HCEC 1CT (cell line): ENCODE measurements at regions not wholly inside any gene's neighbourhood (a gene's known extent, or its start where the extent isn't known, plus 50 kb on each side); places are given as distances from the start of the nearest gene placed in this dataset.
"Not testable (repeated sequence)": the region's sequence is repeated elsewhere in the genome, so short reads cannot be mapped to it uniquely, and the experiment has no call there.

ENCODE experiments used
- DNase-seq: peaks from one replicate; pipeline ENCODE4 v3.0.0-alpha.2; 2017

DNA sequence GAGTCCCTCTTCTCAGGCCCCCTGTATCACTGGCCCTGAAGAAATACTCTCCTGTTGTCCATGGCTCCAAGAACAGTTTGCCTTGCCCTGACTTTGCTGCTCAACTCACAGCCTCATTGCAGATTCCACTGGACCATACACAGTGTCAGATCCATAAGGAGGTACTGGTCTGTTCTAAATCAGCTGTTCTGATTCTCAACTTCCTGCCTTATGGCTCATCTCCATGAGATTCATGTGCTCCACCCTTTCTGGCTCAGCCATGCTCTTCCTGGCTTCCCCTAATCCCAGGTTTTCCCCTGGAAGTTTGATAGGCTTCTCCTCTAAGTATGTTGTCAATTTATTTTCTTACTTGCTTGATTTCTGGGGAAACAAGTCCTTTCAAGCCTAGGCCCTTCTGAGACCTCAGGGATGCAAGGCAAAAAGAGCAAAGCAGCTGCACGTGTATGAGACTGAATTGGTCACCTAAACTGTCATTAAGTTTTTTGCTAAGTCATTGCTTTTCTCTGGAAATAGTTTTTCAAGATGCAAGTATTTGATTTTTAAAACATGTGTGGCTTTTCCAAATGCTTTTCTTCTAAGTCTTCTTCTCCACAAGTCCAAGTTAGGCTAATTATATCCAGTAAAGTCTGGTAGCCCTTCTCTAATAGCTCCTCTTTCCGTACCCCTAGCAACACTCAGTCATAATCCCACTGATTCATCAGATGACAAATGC, 1288.5 kb downstream of the RPIA start:
- DNase-seq, result not testable (repeated sequence)

DNA sequence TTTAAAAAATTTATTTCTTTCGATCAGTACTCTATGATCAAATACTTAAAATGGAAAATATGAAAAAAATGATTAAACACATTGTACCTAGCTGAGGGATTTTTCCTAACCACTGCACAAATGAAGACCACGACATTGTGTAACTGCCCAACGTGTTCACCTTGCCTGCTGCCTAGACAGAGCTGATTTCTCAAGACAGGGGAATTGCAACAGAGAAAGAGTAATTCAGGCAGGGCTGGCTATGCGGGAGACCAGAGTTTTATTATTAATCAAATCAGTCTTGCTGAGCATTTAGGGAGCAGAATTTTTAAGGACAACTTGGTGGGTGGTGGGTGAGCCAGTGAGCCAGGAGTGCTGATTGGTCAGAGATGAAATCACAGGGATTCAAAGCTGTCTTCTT, 1290.8 kb downstream of the RPIA start:
- not testable (repeated sequence) for DNase-seq

DNA sequence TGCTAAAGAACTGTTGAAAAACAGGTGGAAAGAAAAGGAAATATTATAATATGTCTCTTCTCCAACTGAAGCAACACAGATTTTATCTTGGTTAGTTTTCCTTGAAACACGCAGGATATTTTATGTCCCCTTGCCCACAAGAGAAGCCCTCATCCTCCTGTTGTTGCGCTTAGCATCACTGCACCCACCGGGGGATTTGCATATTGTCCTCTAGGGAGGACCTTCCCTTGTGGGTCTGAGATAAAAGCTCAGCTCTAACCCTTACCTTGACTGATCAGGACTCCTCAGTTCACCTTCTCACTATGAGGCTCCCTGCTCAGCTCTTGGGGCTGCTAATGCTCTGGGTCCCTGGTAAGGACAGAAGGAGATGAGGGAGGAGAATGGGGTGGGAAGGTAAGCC, 1294.2 kb downstream of the RPIA start:
- not testable (repeated sequence) for DNase-seq

DNA sequence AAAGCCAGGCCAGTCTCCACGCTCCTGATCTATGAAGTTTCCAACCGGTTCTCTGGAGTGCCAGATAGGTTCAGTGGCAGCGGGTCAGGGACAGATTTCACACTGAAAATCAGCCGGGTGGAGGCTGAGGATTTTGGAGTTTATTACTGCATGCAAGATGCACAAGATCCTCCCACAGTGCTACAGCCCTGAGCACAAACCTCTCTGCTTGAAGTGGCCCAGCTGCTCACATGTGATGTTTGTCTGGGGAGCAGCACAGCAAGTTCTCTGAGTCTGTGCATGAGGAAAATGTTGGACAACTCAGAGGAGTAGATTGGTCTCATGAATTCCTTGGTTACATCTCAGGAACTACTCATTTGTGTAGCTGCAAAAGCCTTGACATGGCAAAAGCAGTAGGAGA, 1295.1 kb downstream of the RPIA start:
- DNase-seq, result not testable (repeated sequence)

DNA sequence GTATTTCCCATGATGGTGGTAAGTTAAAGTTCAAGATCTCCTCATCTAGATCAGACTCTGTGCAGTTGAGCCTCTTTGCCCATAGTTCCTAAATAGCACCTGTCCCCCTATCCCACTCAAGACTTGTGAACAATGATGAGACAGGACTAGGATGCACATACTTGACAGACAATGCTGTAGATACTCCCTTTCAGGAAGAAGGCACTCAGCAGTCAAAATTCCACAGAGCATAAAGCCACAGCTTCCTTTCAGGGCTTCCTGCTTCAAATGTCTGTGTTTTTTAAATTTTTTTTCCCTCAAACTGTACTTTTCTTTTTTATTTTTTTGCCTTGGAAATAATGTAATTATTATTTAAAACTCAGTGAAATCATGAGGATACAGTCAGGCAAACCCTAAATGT, 1305.3 kb downstream of the RPIA start:
- DNase-seq, result not testable (repeated sequence)

DNA sequence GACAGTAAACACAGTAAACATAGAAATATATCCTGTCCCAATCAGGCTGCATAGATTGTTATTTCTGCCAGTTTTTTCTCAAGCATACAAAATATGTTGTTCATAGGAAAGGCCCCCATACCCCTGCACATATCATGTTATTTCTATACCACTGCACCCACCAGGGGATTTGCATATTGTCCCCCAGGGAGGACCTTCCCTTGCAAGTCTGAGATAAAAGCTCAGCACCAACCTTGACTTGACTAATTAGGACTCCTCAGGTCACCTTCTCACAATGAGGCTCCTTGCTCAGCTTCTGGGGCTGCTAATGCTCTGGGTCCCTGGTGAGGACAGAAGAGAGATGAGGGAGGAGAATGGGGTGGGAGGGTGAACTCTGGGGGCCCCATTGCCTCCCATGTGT, 1313.1 kb downstream of the RPIA start:
- not testable (repeated sequence) for DNase-seq

DNA sequence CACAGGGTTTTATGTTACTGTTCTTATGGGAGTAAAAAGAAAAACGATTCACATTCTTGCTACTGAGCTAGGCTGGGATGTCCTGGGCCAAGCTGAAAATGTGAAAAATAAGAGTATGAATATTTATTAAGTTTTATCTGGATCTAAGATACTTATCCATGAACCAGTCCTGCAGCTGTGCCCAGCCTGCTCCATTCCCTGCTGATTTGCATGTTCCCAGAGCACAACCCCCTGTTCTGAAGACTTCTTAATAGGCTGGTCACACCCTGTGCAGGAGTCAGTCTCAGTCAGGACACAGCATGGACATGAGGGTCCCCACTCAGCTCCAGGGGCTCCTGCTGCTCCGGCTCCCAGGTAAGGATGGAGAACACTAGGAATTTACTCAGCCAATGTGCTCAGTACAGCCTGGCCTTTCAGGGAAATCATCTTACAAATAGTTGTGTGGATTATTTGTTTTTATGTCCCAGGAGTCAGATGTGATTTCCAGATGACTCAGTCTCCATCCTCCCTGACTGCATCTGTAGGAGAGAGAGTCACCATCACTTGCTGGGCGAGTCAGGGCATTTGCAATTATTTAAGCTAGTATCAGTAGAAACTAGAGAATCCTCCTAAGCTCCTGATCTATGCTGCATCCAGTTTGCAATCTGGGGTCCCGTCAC, 1319.1 kb downstream of the RPIA start:
- not testable (repeated sequence) for DNase-seq

DNA sequence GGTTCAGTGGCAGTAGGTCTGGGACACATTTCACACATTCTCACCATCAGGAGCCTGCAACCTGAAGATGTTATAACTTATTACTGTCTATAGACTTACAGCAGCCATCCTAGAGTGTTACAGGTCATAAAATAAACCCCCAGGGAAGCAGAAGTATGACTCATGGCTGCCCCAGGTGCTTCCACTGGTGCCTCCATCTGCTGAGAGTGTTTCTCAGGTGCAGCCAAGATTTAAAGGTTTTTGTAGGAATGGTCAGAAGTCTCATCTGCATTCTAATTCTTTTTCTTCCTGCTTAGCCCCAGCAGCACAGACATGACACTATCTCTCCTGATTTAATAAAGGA, 1319.6 kb downstream of the RPIA start:
- DNase-seq, result not testable (repeated sequence)

DNA sequence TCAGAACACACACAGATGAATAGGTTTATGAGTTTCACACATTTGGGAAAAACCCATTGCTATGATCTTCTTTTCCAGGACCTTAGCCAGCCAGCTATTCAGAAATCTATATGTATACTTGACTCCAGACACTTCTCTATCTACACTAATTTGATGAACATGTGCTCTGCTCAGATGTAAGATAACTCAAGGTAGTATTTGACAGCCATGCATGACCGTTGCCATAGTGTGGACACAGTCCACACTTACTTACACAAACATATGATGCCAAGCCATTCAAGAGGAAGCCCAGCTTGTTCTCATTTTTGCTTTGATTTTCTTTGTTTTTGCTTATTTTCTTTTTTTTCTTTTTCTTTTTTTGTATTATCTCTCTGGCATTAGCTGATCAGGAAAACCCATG, 1328.4 kb downstream of the RPIA start:
- not testable (repeated sequence) for DNase-seq

DNA sequence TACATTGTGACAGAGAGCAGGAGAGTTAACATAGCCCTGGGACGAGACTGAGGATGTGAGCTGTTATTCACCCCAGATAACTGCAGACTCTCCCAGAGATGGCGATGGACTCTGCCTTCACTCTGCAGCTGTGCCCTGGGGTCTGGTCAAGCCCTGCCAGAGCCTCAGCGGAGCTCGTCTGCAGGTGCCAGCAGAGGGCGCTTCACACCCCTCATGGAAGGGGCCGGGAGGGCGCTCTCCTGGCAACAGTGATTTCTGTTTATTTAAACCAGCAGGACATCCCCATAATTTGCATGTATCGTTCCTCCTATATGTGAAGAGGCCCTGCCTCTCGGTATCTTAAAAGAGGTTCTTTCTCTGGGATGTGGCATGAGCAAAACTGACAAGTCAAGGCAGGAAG, 1329.8 kb downstream of the RPIA start:
- not testable (repeated sequence) for DNase-seq

DNA sequence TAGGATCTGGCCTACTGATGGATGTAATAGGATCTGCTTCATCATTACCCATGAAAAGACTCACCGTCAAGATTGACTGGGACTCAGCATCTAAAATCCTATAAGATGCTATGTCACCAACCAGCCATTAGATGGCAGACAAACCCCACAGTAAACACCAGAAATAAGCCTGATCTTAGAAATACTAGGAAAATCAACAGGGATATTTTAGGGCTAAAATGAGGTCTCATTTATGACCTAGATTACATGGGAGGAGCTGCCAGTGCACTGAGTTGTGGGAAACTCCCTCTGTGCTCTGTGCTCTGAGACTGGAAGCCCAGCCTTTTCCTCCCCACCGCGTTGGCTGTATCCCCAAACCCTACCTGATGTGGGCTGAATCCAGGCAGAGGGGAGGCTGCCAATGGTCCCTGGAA, 1335.8 kb downstream of the RPIA start:
- not testable (repeated sequence) for DNase-seq

DNA sequence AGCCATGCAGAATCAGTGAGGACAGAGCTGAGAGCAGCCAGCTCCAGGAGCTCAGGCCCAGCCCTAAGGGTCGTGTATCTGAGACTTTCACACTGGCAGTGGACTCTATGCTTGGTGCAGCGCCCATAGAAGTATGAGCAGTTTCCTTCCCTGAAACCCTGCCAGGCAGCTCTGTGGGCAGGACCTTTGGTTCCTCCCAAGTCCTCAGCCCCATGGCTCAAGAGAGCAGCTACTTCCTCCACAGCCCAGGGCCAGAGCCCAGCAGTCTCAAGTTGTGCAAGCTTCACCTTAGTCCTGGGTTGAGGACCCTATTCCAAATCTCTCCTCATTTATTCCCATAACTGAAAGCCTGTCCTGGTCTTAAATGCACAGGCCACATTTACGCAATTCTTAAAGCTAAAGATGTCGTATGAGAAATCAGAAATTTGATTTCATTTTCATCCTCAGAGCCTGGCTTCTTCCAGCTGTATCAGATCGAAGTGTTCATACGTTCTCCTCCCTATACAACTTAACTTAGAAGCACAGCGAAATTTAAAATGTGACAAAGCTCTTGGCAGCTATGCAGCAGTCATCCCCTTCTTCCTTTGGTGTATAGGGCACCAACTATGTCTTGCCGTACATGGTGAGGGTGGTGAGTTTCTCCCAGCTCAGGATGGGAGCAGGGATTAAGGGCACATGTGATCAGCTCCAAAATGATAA, 1337.1 kb downstream of the RPIA start:
- not testable (repeated sequence) for DNase-seq

DNA sequence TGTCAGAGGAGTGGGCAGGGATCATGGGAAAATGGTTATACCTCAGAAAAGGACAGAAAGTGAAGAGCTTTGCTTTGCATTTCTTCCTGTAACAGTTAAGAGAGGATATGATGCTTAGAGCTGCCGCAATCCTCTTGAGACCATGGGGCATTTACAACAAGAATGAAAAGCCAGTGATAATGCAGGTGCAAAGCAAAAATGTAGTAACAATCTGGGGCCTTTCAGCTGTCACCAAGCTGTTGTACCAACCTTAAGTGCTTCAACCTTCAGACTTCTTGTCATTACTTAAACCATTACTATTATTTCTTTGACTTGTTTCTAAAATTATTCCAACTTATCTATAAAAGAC, 1337.6 kb downstream of the RPIA start:
- DNase-seq, result not testable (repeated sequence)

DNA sequence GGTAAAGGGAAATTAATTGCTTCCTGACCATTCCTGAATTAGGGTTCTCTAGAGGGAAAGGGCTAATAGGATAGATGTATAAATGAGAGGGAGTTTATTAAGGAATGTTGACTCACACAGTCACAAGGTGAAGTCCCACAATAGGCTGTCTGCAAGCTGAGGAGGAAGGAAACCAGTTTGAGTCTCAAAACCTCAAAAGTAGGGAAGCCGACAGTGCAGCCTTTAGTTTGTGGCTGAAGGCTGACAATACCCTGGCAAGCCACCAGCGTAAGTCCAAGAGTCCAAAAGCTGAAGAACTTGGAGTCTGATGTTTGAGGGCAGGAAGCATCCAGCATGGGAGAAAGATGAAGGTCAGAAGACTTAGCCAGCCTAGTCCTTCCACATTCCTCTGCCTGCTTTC, 1340.8 kb downstream of the RPIA start:
- DNase-seq, result not testable (repeated sequence)

DNA sequence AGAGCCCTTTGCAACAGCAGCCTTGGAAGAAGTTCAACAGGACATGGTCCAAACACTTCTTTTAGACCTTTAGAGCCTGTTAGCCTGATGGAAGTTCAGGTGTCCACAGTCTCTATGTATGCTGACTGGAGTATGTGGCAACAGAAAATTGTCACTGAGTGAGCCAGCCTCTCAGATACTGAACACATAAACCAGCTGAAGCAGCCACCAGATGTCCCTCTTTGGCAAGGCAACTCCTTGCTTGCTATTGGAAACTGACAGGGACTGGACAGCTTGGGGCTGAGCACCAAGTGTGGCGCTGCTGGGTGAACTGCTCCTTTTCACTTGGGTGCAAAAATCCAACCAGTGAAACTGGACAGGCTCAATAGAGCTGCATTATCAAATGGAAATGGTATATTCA, 1344.9 kb downstream of the RPIA start:
- not testable (repeated sequence) for DNase-seq

DNA sequence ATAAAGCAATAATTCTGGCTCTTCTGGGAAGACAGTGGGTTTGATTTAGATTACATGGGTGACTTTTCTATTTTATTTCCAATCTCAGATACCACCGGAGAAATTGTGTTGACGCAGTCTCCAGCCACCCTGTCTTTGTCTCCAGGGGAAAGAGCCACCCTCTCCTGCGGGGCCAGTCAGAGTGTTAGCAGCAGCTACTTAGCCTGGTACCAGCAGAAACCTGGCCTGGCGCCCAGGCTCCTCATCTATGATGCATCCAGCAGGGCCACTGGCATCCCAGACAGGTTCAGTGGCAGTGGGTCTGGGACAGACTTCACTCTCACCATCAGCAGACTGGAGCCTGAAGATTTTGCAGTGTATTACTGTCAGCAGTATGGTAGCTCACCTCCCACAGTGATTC, 1347.6 kb downstream of the RPIA start:
- DNase-seq, result not testable (repeated sequence)

DNA sequence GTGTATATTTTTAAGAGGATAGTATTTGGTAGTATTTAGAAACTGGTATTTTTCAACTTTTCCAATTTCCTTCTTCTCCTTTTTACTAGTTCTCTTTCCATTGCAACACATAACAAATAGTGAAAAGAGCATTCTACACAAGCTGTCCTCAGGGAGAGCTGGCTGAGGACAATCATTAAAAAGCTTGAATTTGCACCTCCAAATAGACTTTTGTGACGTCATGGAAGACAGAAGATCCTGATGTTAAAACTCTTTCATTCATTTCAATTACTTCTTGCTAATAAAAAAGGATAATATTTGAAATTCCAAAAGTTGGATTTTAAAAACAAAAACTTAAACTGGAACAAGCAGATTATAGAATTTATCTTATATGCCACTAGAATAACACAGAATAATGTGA, 1356.3 kb downstream of the RPIA start:
- not testable (repeated sequence) for DNase-seq

DNA sequence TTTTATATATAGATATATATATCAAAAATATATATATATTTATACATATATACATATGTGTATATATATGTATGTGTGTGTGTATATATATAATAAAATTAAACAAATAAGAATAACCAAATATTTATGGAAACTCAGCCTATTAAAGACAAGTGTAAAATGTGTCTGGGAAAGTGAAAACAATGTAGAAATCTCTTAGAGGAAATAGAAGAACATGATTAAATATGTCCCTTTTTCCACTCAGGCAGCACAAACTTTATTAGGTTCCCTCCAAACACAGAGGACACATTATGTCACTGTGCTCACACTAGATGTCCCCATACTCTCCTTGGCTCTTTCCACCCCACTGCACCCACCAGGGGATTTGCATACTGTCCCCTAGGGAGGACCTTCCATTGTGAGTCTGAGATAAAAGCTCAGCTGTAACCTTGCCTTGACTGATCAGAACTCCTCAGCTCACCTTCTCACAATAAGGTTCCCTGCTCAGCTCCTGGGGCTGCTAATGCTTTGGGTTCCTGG, 1360.7 kb downstream of the RPIA start:
- DNase-seq, result not testable (repeated sequence)

DNA sequence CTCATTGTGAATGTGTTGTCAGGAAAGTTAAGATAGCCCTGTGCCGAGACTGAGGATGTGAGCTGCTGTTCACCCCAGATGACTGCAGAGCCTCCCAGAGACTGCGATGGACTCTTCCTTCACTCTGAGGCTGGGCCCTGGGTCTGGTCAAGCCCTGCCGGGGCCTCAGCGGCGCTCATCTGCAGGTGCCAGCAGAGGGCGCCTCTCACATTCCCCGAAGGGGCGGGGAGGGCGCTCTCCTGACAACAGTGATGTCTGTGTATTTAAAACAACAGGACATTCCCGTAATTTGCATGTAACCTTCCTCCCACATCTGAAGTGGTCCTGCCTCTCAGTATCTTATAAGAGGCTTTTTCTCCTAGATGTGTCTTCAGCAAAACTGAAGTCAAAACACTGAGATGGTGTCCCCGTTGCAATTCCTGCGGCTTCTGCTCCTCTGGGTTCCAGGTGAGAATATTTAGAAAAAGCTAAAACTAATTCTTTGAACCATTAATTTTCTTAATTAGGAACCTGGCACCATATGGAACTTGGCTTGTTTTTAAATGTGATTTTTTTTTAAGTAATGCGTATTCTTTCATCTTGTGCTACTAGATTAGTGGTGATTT, 1377.9 kb downstream of the RPIA start:
- no peak for DNase-seq

DNA sequence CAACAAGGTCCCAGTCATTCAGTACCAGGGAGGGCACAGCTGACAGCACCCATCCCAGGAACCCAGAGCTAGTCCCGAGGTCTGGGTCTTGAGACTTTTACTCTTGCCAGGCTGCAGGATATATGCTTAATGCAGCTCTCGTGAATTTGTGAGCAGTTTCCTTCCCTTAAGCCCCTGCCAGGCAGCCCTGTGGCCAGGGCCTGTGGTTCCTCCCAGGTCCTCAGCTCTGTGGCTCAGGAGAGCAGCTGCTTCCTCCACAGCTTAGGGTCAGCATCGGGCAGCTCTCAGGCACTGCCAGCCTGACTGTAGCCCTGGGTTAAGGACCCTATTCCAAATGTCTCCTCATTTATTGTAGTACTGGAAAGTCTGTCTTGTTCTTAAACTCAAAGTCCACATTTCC, 1384.8 kb downstream of the RPIA start:
- no peak for DNase-seq

DNA sequence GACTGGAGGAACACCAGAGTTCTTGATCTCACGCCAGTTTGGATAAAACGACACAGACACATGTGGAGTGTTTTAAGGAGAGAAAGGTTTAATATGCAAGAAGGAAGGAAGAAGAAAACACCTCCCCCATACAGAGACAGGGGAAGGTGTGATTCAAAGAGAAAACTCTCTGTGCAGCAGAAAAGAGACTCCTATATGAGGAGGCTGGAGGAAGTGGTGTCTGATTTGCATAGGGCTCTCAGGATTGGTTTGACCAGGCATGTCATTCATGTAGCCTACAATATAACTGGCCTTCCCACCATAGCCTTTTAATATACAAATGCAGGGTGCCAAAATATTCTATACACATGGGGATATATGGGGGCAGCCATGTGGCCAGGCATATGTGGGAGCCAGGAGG, 1386.5 kb downstream of the RPIA start:
- DNase-seq, result no peak

DNA sequence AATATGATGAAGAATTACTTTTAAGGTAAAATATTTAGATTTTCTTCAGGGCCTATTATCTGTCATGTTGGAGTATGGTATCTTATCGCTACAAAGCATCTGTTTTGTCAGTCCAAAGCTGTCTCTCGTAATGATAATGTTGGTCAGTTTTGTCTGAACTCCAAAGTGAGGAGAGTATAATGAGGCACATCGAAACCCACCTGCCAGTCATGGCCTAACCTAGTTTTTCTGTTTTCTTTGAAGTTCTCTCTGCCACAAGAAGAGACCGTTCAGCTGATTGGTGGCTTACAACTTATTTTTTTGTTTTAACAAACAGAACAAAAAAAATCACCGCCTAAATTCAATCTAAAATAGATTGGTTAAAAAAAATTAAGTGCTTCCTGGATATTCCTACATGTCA, 1387.9 kb downstream of the RPIA start:
- DNase-seq, result no peak

DNA sequence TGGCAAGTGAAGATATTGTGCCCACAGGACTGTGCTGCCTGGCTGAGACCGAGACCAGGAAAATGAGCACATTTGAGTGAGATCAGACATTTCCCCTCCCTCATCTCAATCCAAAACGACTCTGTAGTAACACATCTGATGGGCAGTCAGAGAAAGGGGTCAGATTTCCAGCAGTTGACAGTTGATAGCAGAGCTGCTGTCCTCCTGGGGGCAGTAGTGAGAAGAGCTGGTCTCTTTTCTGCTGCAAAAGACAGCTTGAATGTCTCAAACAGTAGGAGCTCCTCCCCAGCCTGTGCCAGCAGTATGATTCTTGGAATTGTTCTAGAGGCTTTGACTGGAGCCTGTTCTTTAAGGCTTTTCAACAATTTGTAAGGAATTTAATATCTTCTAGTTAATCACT, 1396.3 kb downstream of the RPIA start:
- not testable (repeated sequence) for DNase-seq
